PFSK-1 (cell line): ENCODE measurements at regions not wholly inside any gene's neighbourhood (a gene's known extent, or its start where the extent isn't known, plus 50 kb on each side); places are given as distances from the start of the nearest gene placed in this dataset.

Source experiments
- FOXP2 ChIP-seq: optimal IDR thresholded peaks from 2 replicates; pipeline ENCODE3; 2011; ENCODE audit warnings: borderline replicate concordance, control low read depth, inconsistent platforms; ENCODE audit not compliant: insufficient read depth; ENCODE audit errors: extremely low read length, extremely low read depth
- POLR2AphosphoS5 ChIP-seq: IDR thresholded peaks from 2 replicates; pipeline ENCODE4 v1.6.1; 2012; ENCODE audit warnings: low read depth, mild to moderate bottlenecking, control low read depth, low read length, moderate library complexity
- SIN3A ChIP-seq: IDR thresholded peaks from 2 replicates; pipeline ENCODE4 v1.6.1; 2012; ENCODE audit warnings: mild to moderate bottlenecking, low read length, moderate library complexity, borderline replicate concordance; ENCODE audit not compliant: insufficient read depth
- TAF1 ChIP-seq: IDR thresholded peaks from 2 replicates; pipeline ENCODE4 v1.6.1; 2012; ENCODE audit warnings: low read length, control low read depth, borderline replicate concordance; ENCODE audit not compliant: insufficient read depth
- TF ChIP-seq, protein P1 (sequence below), 2 experiments: IDR thresholded peaks; 2 replicates each; pipeline versions ENCODE4 v1.6.1 to v1.8.0; 2011 to 2012; ENCODE audit warnings: low read depth in 2 of 2, low read length in 2 of 2, control low read depth in 1 of 2, inconsistent platforms in 1 of 2, mild to moderate bottlenecking in 1 of 2, moderate library complexity in 1 of 2; ENCODE audit not compliant: insufficient read depth in 1 of 2

- TF ChIP-seq SIN3A (no peak), POLR2AphosphoS5 (no peak), FOXP2 (no peak), TAF1 (no peak)
- TF ChIP-seq, protein P1, sequence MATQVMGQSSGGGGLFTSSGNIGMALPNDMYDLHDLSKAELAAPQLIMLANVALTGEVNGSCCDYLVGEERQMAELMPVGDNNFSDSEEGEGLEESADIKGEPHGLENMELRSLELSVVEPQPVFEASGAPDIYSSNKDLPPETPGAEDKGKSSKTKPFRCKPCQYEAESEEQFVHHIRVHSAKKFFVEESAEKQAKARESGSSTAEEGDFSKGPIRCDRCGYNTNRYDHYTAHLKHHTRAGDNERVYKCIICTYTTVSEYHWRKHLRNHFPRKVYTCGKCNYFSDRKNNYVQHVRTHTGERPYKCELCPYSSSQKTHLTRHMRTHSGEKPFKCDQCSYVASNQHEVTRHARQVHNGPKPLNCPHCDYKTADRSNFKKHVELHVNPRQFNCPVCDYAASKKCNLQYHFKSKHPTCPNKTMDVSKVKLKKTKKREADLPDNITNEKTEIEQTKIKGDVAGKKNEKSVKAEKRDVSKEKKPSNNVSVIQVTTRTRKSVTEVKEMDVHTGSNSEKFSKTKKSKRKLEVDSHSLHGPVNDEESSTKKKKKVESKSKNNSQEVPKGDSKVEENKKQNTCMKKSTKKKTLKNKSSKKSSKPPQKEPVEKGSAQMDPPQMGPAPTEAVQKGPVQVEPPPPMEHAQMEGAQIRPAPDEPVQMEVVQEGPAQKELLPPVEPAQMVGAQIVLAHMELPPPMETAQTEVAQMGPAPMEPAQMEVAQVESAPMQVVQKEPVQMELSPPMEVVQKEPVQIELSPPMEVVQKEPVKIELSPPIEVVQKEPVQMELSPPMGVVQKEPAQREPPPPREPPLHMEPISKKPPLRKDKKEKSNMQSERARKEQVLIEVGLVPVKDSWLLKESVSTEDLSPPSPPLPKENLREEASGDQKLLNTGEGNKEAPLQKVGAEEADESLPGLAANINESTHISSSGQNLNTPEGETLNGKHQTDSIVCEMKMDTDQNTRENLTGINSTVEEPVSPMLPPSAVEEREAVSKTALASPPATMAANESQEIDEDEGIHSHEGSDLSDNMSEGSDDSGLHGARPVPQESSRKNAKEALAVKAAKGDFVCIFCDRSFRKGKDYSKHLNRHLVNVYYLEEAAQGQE (IDR thresholded peaks at IDR 0.05; ENCODE audit: insufficient read depth in 1 of 2, low read depth in 2 of 2, low read length in 2 of 2): no peak
Observed at GRCh38 chr11:23280088-23280487, 419.8 kb upstream of the CCDC179 start.
